HG03103 (cell line): ENCODE measurements at regions not wholly inside any gene's neighbourhood (a gene's known extent, or its start where the extent isn't known, plus 50 kb on each side); places are given as distances from the start of the nearest gene placed in this dataset.
"Not testable (repeated sequence)": the region's sequence is repeated elsewhere in the genome, so short reads cannot be mapped to it uniquely, and the experiment has no call there.

Source experiments
- ATAC-seq: cut with Tn5 transposase; IDR thresholded peaks from one replicate; pipeline ENCODE4 v1.9.1; 2021; ENCODE audit warnings: low read depth; ENCODE audit not compliant: unreplicated experiment

DNA sequence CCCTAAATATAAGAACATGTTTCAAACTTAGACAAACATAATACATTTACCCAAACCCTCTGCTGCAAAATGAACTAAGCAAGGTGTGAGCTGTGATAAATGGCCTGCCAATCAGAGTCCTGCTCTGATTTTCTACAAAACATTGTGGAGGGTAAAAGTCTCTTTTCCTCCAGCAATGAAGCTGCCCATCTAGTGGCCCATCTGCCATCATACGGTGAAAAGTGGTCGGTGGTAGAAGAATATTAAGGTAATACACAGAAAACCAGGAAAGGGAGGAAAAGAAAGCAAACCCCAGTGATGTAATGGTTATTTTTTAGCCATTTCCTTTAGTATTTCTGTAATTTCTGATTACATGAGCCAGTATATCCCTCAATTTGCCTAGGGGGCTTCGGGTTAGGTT, 838.1 kb downstream of the TBL1XR1 start:
- ATAC-seq = no peak

DNA sequence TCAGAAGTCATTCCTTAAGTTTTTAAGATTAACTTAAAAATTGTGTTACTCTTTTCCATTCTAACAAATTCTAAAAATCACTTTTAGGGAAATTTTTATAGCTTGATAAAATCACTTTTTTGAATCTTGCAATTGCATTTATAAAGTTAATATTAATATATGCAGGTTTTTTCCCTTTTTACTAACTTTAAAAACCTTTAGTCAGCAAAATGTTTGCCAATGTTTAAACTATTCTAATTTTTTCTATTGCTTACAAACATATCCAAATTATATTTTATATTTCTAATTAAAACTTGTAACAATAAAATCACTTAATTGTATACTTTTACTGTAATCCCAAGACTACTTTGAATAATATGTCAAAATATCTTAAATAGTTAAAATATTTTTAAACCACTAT, 839.4 kb downstream of the TBL1XR1 start:
- ATAC-seq = no peak

DNA sequence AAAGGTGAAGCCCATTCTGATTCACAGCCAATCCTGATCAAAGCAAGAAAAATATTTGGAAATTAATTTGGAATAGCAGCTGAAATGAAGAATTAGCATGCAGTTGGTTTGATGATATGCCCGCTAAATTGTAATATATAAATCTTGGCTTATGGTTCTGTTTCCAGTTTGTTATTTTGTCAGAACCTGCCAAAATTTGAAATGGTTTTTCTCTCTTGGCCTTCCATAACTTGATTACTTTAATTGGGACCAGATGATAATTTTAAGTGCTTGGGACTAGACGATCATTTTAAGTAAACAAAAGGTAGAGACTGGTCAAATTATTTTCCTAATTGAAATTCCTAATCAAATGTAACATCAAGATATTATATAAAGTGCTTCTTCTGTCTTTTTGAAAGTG, 842.4 kb downstream of the TBL1XR1 start:
- no peak for ATAC-seq

DNA sequence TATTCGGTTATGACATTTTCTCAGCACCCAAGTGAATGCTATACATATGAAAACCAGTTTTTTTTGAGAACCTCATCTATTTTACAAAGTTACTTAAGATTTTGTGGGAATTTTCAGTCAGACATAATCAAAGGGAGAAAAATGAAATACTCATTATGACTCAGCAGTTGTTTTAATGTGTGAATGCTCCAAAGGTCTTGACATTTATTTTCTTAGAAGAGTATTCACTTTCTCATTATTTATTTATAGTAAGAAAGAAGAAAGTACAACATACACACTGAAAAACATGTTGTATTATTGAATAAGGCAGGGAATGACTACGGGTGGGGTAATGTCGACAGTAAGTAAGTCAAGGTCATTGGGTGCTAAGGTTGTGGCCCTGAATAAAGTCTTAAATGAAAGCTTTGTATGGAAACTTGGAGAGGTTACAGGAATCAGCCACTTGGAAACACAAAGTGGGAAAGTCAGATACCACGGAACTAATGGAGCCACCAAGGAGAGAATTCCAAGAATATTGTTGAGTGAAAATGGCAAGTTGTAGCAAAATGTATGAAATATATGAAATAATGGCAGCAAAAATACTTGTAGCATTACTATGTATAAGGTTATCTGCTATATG, 844.5 kb downstream of the TBL1XR1 start:
- ATAC-seq = no peak

DNA sequence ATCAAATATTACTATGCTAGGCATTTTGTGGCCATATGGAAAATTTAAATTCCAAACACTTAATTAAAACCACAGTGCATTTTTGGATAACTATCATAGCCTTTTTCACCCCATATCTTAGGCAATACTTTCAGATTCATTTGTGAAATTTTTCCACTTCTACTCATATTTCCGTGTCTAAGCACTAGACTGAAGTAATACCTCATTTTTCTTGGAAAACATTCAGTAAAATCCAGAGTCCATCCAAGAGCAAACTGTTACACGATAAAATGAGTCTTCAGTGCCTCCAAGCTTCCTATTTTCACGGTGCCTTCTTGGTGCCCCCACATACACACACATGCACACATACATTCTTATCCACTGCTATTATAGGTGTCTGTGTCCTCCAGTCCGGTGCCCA, 845.9 kb downstream of the TBL1XR1 start:
- no peak for ATAC-seq

DNA sequence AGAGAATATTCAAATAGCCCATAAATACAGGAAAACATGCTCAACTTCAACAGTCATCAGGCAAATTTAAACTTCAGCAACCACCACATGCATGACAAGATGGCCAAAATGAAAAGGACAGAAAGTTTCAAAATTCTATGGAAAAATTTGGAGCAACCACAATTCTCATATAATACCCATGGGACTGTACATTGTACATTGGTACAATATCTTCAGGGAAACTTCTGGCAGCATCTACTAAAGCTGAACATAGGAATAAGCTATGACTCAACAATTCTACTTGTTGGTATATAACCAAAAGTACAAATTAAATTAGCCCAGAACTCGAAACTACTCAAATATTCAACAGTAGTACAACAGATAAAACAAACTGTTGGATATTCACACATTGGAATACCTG, 847.6 kb downstream of the TBL1XR1 start:
- ATAC-seq = no peak

DNA sequence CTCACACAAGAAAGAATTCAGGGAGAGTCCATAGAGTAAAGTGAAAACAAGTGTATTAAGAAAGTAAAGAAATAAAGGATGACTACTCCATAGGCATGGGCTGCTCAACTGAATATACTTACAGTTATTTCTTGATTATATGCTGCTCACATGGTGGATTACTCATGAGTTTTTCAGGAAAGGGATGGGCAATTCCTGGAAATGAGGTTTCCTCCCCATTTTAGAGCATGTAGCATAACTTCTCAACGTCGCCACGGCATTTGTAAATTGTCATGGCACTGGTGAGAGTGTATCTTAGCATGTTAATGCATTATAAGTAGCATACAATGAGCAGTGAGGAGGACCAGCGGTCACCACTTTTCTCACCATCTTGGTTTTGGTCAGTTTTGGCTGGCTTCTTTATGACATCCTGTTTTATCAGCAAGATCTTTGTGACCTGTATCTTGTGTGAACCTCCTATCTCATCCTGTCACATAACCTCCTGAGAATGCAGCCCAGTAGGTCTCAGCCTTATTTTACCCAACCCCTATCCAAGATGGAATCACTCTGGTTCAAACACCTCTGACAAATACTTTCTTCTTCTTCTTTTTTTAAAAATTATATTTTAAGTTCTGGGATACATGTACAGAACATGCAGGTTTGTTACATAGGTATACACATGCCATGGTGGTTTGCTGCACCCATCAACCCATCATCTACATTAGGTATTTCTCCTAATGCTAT, 849.7 kb downstream of the TBL1XR1 start:
- ATAC-seq = no peak

DNA sequence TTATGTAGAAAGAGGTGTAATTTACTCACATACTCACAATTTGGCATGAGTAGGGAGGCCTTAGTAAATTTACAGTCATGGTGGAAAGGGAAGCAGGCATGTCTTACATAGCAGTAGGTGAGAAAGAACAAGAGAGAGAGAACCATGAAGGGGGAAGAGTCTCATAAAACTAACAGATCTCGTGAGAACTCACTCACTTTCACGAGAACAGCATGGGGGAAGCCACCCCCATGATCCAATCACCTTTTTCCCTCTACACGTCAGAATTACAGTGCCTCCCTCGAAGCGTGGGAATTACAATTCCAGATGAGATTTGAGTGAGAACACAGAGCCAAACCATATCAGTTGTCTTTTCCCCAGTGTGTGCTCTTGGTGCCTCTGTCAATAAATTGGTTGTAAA, 855.3 kb downstream of the TBL1XR1 start:
- ATAC-seq = no peak

DNA sequence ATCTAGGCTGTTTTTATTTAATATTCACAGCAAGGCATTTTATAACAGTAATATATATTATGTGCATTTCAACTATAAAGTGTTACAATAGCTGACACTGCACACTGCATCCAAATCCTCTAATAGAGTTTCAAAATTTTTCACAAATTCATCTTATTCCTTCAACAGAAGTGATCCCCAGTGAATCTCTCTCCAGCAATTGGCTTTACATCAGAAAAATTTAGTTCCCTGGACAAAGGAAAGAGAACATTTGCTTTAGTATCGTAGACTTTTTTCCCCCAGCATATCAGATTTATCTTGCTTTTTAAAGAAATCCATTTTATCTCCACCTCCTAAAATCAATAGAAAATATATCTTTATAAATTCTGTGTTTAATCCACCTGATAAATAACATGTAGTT, 868.6 kb downstream of the TBL1XR1 start:
- no peak for ATAC-seq

DNA sequence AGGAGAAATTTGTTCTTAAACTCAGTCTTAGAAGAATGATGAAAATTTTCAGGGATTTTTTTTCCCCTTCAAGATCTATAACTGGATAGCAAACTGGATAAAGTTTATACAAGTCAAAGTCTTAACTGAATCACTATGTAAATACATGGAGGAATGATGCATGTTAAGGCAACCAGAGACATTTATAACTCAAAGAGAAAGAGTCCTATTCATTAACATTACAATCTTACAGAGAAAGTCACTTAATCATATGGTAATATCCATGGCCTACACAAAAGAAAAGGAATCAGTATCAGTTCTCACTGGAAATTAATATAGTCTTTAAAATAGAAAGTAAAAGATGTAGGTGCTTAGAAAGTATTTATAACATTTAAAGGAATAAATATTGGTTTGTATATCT, 869.1 kb downstream of the TBL1XR1 start:
- ATAC-seq = no peak

DNA sequence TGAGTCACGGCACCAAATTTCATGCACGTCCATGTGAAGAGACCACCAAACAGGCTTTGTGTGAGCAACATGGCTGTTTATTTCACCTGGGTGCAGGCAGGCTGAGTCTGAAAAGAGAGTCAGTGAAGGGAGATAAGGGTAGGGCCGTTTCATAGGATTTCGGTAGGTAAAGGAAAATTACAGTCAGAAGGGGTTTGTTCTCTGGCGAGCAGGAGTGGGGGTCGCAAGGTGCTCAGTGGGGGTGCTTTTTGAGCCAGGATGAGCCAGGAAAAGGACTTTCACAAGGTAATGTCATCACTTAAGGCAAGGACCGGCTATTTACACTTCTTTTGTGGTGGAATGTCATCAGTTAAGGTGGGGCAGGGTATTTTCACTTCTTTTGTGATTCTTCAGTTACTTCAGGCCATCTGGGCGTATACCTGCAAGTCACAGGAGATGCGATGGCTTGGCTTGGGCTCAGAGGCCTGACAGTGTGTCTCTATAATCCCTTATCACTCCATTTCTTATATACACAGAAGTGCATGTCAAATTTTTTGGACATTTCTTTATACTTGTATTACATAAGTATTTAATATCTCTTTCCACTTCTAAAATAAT, 870.3 kb downstream of the TBL1XR1 start:
- not testable (repeated sequence) for ATAC-seq

DNA sequence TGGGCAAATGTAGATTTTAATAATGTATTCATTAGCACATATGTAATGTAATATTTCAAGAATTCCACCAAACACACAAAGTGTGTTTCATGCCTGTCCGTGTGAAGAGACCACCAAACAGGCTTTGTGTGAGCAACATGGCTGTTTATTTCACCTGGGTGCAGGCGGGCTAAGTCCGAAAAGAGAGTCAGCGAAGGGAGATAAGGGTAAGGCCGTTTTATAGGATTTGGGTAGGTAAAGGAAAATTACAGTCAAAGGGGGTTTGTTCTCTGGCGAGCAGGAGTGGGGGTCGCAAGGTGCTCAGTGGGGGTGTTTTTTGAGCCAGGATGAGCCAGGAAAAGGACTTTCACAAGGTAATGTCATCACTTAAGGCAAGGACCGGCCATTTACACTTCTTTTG, 875.8 kb downstream of the TBL1XR1 start:
- ATAC-seq = not testable (repeated sequence)

DNA sequence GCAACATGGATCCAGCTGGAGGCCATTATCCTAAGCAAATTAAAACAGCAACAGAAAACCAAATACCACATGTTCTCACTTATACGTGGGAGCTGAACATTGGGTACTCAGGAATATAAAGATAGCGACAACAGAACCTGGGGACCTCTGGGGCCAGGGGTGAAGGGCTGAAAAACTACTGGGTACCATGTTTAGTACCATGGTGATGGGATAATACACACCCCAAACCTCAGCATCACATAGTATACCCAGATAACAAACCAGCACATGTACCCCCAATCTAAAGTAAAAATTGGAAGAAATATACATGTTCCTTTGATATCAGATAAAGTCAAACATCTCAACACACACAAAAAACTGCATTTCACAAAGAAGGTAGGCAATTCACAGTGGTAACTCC, 876.2 kb downstream of the TBL1XR1 start:
- no peak for ATAC-seq

DNA sequence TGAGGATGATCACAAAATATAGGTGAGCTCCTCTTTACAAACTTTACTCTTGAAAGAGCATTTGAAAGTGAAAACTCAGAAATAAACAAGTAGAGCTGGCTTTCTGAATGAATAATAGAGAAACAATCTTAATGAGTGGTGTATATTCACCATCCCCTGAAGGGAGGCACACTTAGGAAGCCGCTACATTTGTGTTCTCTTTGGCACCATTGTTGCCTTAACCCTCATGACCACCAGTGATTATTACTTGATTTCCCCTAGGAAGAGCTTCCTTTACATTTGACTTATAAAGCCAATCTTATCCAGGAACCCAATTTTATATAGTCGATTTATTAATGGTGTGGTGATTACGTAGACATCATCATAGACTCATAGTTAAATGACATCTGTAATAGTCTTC, 883.9 kb downstream of the TBL1XR1 start:
- ATAC-seq = no peak

DNA sequence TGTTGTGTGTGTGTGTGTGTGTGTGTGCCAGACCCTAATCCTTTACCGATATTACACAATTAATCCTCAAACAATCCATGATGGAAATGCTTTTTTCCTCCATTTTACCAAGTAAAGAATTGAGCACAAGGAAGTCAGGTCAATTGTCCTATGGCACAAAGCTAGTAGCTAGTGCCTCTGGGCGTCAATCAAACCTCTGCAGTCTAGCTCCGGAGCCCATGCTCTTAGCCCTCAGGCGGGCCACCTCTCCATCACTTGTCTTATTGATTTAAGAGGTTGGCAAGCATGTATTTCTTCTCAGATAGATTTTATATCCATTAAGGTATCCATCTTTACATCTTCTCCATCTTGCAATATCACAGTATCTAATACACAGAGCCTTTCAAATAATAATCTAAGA, 886.6 kb downstream of the TBL1XR1 start:
- ATAC-seq = no peak

DNA sequence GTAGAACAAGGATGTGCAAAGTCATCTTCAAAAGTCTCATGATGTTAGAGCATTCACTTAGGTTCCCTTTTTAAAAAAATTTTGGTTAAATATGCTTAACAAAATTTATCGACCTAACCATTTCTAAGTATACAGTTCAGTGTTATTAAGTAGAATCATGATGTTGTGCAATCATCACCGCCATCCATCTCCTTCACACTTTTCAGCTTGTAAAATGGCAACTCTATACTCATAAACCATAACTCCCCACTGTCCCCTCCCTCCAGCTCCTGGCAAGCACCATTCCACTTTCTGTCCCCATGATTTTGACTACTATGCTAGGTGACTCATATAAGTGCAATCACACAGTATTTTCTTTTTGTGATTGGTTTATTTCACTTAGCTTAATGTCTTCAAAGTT, 895.0 kb downstream of the TBL1XR1 start:
- no peak for ATAC-seq

DNA sequence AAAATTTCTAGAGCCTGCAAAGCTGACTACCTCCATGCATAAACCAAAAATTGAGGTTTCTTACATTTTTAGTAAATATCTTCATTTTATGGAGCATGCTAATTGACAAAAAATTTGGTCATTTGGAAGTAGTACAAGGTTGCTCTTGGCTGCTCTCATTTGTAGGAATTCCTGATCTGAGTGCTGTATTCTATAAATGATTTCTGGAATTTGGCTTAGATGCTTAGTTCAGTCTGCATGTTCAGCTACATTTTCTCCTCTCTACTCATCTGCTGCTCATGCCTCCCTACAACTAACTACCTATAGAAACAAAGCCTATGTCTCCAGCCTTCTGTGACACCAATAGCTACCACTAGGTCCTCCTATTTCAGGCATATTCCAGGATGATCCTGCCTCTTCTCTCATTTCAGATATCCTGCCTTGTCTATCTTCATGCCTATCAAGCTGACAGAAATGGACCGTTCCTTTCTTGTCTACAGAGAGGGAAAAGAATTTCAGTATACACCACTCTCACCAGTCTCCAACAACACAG, 901.1 kb downstream of the TBL1XR1 start:
- no peak for ATAC-seq

DNA sequence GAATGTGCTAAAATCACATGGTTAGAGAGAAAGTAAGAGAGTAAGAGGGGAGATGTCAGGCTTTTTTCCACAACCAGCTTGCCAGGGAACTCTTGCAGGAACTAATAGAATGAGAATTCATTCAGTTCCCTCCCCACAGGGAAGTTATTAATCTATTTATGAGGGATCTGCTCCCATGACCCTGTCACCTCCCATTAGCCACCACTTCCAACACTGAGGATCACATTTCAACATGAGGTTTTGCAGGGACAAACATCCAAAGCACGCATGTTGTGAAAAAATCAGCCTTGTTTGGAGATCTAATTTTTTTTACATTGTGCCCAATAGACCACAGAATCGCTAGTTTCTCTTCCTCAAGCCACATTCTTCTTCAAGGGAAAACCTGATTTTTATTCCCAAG, 904.0 kb downstream of the TBL1XR1 start:
- ATAC-seq = no peak

DNA sequence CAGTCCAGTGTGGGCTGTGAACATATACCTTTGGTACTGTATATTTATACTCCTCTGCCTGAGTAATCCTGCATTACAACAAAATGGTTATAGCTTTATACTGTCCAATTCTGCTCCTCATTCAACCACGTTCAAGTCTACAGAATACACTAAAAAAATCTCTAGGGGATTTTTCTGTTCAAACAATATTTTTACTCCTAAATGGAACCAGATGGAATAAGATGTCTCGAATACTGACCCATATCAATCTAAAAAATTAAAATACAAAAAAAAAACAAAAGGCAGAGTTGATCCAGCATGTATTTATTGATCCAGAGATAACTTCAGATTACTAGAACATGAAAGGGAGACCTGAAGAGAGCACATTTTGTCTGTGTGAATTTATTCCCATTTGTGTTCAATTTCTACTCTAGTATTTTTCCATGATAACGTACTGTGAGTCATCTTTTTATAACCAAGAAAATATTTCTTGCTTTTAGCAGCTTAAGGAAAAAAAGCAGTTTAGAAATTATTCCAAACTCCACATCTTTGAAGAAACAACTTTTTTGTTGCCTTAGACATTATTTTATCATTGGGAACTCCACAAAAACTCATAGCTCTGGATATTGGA, 910.7 kb downstream of the TBL1XR1 start:
- ATAC-seq = no peak

DNA sequence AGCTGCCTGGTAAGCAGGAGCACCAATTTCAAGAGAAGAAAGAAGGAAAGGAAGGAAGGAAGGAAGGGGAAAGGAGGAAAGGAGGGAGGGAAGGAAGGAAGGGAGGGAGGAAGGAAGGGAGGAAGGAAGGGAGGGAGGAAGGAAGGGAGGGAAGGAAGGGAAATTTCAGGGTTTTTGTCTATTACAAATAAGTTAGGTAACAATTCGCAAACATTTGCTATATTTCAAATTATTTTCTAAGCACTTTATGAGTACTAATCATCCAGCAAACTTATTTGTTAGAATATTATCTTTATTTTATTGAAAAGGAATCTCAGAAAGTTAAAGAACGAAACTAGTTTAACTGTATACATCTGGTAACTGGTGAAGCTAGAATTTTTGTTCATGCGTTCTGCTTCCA, 921.7 kb downstream of the TBL1XR1 start:
- ATAC-seq = no peak

DNA sequence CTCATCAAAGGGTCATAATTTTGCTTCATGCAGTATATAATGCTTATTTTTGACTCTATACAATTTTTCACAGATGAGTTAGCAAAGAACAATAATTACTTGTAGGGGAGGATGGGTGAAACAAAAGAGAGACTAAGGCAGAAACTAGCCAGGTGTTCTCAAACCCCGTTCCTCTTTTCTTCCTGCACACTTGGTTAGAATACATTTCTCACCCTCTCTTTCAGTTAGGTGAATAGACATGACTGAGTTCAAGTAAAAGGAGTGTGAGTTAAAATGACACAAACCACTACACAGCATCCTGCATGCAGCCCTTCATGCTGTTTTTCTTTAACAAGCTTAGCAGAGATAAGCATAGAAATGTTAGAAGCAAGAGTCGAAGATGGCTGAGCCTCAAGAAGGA, 922.2 kb downstream of the TBL1XR1 start:
- ATAC-seq = no peak

DNA sequence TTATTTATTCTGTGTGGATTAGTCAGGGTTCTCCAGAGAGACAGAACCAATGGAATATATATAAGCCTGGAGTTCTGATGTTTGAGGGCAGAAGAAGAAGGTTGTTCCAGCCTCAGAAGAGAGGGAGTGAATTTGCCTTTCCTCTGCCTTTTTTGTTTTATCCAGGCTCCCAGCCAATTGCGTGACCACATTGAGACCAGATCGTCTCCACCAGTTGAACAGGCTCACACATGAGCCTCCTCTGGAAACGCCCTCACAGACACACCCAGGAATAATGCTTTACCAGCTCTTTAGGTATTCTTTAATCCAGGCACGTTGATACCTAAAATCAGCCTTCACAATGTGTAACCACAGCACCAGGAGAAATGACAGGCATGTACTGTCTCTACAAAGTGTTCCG, 923.1 kb downstream of the TBL1XR1 start:
- ATAC-seq = no peak
